ENCODE measurements at regions not wholly inside any gene's neighbourhood (a gene's known extent, or its start where the extent isn't known, plus 50 kb on each side); places are given as distances from the start of the nearest gene placed in this dataset.

DNA sequence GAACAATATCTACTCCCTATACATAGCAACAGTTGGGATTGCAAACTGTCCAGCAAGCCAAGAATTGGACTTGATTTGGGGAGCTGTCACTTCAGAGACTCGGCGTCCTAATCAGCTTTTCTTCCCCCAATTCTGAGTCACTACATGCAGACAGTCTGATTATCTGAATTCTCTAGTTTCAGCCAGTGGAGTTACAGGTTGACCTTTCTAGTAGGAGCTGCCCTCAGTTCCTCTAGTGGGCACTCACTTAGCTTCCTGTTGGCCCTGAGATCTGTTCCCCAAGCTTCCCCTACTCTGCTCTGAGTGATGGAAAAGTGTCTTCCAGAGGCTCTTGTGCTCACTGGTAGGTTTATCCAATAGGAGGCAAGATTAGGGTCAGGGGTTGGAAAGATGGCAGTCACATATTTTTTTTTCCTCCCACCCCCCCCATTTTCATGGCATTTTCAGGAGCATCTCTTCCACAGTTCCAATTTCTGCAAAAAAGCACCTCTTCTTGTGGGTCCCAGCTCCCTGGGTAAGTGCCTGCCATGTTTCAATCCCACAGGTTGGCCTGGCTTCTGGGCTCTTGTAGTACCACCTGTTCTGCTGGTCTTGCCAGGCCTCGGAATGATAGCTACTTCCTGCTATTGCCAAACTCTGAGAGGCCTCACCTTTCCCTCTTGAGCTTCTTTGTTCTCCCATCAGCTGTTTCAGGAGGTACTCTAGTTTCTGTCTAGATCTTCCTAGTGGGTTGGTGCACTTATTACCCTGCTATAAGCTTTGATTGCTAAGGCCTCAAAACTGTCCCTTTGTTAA lies 182.2 kb downstream of the RAP2B start:
- TF ChIP-seq, protein P1, sequence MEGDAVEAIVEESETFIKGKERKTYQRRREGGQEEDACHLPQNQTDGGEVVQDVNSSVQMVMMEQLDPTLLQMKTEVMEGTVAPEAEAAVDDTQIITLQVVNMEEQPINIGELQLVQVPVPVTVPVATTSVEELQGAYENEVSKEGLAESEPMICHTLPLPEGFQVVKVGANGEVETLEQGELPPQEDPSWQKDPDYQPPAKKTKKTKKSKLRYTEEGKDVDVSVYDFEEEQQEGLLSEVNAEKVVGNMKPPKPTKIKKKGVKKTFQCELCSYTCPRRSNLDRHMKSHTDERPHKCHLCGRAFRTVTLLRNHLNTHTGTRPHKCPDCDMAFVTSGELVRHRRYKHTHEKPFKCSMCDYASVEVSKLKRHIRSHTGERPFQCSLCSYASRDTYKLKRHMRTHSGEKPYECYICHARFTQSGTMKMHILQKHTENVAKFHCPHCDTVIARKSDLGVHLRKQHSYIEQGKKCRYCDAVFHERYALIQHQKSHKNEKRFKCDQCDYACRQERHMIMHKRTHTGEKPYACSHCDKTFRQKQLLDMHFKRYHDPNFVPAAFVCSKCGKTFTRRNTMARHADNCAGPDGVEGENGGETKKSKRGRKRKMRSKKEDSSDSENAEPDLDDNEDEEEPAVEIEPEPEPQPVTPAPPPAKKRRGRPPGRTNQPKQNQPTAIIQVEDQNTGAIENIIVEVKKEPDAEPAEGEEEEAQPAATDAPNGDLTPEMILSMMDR (IDR thresholded peaks at IDR 0.05; ENCODE audit: extremely low read depth in 1 of 2, insufficient read depth in 1 of 2, low read depth in 1 of 2, low read length in 2 of 2): no peak
- TF ChIP-seq, protein P2, sequence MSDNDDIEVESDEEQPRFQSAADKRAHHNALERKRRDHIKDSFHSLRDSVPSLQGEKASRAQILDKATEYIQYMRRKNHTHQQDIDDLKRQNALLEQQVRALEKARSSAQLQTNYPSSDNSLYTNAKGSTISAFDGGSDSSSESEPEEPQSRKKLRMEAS (IDR thresholded peaks at IDR 0.05; ENCODE audit: insufficient read depth, insufficient read length): no peak
- TF ChIP-seq POLR2A (IDR thresholded peaks at IDR 0.05; ENCODE audit: low read depth, low read length): no peak
- no peak for TF ChIP-seq EZH2 (IDR thresholded peaks at IDR 0.05; ENCODE audit: borderline replicate concordance, low read depth, low read length, severe bottlenecking)
- TF ChIP-seq POLR2AphosphoS5 (IDR thresholded peaks at IDR 0.05; ENCODE audit: insufficient read depth, low read depth, low read length): no peak
- TF ChIP-seq FOS (IDR thresholded peaks at IDR 0.05; ENCODE audit: borderline replicate concordance, insufficient read depth, low read length): no peak
- no peak for TF ChIP-seq JUN (IDR thresholded peaks at IDR 0.05; ENCODE audit: borderline replicate concordance, insufficient read depth, insufficient read length, low read depth)
- TF ChIP-seq MYC (IDR thresholded peaks at IDR 0.05; ENCODE audit: low read depth, low read length): no peak
- TF ChIP-seq GATA2 (IDR thresholded peaks at IDR 0.05; ENCODE audit: insufficient read depth, insufficient read length, low read depth, low read length): no peak
